HL-60 (cell line): ENCODE measurements at regions not wholly inside any gene's neighbourhood (a gene's known extent, or its start where the extent isn't known, plus 50 kb on each side); places are given as distances from the start of the nearest gene placed in this dataset.

Source experiments
- DNase-seq, 2 experiments: peaks; one replicate each; pipeline ENCODE4 v3.0.0-alpha.2; 2010 to 2020; ENCODE audit warnings: low read depth in 1 of 2, low spot score in 1 of 2
- H3K27ac ChIP-seq: fragments of 250-450 bp; sonication (Bioruptor Pico); replicated peaks from 2 replicates; pipeline ENCODE4 v1.5.1; 2020; ENCODE audit warnings: mild to moderate bottlenecking, moderate library complexity
- H3K27me3 ChIP-seq: fragments of 250-450 bp; sonication (Bioruptor Pico); 2 replicates; pipeline ENCODE4 v1.5.1; 2021; ENCODE audit warnings: mild to moderate bottlenecking, moderate library complexity; ENCODE audit not compliant: insufficient read depth, poor library complexity, severe bottlenecking
- H3K4me3 ChIP-seq: replicated peaks from 2 replicates; pipeline ENCODE4 v1.5.1; 2011; ENCODE audit warnings: mild to moderate bottlenecking, control low read depth, low read length; ENCODE audit not compliant: insufficient read depth
- GABPA ChIP-seq: IDR thresholded peaks from 2 replicates; pipeline ENCODE4 v1.6.1; 2012; ENCODE audit warnings: low read depth
- POLR2AphosphoS5 ChIP-seq: IDR thresholded peaks from 2 replicates; pipeline ENCODE4 v1.6.1; 2012; ENCODE audit warnings: low read depth
- SPI1 ChIP-seq: IDR thresholded peaks from 2 replicates; pipeline ENCODE4 v1.6.1; 2012; ENCODE audit warnings: low read depth, mild to moderate bottlenecking, borderline replicate concordance
- TF ChIP-seq, protein P1 (sequence below): IDR thresholded peaks from one replicate; pipeline ENCODE4 v1.5.1; 2011; ENCODE audit warnings: low read length, control low read depth, inconsistent platforms; ENCODE audit not compliant: insufficient read depth
- TF ChIP-seq, protein P2 (sequence below): IDR thresholded peaks from 2 replicates; pipeline ENCODE4 v1.6.1; 2012; ENCODE audit warnings: low read depth; ENCODE audit not compliant: insufficient replicate concordance

DNA sequence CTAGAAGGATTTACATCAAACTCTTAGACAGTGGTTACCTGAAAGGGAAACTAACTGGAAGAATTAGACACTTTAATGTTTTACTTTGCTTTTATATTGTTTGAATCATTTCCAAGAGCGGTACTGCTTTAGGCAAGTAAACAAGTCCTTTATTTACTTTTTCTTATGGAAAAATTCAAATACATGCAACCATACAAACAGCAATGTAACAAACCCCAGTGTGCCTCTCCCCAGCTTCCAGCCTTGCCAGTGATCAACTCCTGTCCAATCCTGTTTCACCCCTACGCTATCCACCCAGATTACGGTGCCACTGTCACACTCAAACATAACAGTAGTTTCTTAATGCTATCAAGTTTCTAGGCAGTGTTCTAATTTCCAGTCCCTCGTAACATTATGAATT, 85.9 kb downstream of the C16orf95 start:
- no peak for DNase-seq
- TF ChIP-seq, protein P1, sequence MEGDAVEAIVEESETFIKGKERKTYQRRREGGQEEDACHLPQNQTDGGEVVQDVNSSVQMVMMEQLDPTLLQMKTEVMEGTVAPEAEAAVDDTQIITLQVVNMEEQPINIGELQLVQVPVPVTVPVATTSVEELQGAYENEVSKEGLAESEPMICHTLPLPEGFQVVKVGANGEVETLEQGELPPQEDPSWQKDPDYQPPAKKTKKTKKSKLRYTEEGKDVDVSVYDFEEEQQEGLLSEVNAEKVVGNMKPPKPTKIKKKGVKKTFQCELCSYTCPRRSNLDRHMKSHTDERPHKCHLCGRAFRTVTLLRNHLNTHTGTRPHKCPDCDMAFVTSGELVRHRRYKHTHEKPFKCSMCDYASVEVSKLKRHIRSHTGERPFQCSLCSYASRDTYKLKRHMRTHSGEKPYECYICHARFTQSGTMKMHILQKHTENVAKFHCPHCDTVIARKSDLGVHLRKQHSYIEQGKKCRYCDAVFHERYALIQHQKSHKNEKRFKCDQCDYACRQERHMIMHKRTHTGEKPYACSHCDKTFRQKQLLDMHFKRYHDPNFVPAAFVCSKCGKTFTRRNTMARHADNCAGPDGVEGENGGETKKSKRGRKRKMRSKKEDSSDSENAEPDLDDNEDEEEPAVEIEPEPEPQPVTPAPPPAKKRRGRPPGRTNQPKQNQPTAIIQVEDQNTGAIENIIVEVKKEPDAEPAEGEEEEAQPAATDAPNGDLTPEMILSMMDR, result no peak
- TF ChIP-seq SPI1 (no peak), POLR2AphosphoS5 (no peak), GABPA (no peak)
- TF ChIP-seq, protein P2, sequence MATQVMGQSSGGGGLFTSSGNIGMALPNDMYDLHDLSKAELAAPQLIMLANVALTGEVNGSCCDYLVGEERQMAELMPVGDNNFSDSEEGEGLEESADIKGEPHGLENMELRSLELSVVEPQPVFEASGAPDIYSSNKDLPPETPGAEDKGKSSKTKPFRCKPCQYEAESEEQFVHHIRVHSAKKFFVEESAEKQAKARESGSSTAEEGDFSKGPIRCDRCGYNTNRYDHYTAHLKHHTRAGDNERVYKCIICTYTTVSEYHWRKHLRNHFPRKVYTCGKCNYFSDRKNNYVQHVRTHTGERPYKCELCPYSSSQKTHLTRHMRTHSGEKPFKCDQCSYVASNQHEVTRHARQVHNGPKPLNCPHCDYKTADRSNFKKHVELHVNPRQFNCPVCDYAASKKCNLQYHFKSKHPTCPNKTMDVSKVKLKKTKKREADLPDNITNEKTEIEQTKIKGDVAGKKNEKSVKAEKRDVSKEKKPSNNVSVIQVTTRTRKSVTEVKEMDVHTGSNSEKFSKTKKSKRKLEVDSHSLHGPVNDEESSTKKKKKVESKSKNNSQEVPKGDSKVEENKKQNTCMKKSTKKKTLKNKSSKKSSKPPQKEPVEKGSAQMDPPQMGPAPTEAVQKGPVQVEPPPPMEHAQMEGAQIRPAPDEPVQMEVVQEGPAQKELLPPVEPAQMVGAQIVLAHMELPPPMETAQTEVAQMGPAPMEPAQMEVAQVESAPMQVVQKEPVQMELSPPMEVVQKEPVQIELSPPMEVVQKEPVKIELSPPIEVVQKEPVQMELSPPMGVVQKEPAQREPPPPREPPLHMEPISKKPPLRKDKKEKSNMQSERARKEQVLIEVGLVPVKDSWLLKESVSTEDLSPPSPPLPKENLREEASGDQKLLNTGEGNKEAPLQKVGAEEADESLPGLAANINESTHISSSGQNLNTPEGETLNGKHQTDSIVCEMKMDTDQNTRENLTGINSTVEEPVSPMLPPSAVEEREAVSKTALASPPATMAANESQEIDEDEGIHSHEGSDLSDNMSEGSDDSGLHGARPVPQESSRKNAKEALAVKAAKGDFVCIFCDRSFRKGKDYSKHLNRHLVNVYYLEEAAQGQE, result no peak
- no peak overlapping the region for H3K27ac ChIP-seq
- H3K27me3 ChIP-seq, result no peaks in the 10 kb centered on the region
- no peak overlapping the region for H3K4me3 ChIP-seq

DNA sequence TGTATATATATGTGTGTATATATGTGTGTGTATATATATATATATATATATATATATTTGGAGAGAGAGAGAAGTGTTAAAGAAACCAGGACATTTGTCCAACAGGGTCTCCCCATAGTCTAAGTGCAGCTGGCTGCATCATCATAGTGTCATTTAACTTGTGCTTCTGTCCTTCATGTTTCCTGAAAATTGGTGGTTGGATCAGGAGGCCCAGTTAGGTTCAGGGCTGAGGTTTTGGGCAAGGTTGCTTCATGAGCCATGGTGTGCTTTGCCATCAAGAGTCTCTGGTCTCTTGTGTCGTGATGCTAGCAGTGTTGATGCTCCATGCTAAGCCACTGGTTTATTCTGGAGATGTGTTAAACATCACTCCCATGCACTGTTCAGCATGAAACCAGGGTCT, 85.3 kb downstream of the C16orf95 start:
- H3K27ac ChIP-seq, result no peak overlapping the region
- no peak for DNase-seq
- H3K4me3 ChIP-seq, result no peak overlapping the region
- TF ChIP-seq GABPA, result no peak
- no peak for TF ChIP-seq SPI1
- TF ChIP-seq, protein P1, result no peak
- TF ChIP-seq, protein P2, result no peak
- TF ChIP-seq POLR2AphosphoS5, result no peak
- no peaks in the 10 kb centered on the region for H3K27me3 ChIP-seq

DNA sequence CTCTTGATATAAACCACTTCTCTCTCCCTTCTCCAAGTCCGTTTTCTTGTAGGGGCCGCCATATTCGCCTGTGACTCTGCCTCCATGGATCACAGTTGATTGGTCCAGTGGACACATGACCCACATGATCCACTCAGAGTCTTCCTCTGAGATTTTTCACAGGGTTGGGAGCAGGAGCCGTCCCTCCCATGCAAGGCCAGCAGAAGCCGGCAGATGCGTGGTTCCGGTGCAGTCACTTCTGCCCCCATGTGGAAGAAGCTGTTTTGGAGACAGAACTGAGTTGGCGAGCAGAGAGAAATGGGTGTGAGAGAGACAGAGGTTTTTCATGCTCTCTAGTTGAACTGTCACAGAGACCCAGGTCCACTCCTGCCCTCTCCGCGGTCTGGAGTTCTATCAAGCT, 83.3 kb downstream of the C16orf95 start:
- H3K27ac ChIP-seq, result no peak overlapping the region
- no peak for TF ChIP-seq POLR2AphosphoS5
- TF ChIP-seq SPI1, result no peak
- TF ChIP-seq, protein P2, result no peak
- TF ChIP-seq GABPA, result no peak
- TF ChIP-seq, protein P1, result no peak
- H3K4me3 ChIP-seq, result no peak overlapping the region
- DNase-seq, result peak in 1 of 2 experiments; percentile 9
- no peaks in the 10 kb centered on the region for H3K27me3 ChIP-seq
